GF-D8 (cell line): ENCODE measurements at regions not wholly inside any gene's neighbourhood (a gene's known extent, or its start where the extent isn't known, plus 50 kb on each side); places are given as distances from the start of the nearest gene placed in this dataset.

Experiments
- DNase-seq: peaks from one replicate; lab custom pipeline; 2025; lab: John Stamatoyannopoulos, UW

DNA sequence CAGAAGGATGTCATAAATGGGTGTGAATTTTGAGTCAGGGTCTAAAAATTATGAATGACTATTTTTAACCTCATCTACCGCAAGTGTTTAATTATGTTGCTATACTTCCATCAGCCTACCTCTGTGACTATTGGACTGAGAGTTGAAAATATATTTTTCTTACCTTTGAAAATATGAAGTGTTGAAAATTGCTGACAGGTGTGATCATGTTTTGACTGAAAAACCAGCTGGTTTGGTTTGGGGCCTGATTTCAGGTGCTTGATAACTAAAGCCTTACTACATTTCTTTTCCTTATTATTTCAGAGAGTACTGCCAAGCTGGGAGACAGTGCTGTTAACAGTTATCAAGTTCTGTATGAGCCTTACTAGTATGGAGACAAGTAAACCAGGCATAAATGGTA lies 107.2 kb upstream of the DUSP10 start:
- DNase-seq: no peak

DNA sequence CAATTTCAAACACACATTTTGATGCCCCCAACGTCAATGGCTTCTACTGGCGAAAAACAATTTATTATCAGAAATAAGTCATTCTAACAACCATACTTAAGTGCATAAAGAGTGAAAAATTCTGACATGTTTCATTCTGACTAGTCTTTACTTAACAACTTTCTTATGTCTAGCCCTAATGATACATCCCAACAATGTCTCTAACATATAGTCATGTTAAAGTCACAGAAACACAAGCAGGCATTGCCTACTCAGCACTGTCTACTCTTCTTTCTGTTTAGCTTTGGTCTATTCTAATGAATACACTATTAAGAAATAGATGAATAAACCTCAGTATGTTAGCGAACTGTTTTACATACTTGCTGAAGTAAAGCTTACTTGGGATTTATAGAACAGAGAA lies 105.8 kb upstream of the DUSP10 start:
- DNase-seq: no peak

DNA sequence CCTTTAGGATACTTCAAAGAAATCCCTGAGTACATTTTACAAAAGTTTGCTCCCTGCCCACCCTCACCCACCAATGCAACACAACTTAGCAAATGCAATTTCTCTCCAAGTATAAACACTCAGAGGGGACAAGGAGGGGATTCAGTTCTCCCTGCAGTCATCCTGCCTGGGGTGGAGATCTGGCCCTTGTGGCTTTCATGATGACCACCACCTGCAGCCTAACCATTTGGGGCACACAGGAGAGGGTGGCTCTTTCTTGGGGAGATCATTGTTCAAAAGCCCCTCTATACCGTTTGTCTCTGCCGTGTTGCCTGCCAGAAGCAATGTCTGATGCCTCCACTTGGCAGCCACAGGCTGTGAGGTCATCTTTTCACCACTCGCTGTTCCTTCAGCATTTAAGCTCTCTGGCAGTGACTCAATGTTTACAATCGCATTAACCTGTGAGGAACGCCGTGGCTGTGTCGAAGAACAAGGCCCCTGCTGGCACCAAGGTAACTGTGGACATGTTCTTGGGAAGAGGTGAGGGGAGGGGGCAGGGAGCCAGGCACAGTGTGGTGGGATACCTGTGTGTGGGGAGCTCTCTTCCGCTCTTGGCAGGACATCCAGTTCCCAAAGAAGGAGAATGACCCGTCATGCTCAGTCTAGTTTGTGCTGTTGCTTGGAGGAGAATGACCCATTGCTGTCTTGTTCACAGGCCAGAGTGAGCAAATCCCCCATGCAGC lies 103.9 kb upstream of the DUSP10 start:
- no peak for DNase-seq

DNA sequence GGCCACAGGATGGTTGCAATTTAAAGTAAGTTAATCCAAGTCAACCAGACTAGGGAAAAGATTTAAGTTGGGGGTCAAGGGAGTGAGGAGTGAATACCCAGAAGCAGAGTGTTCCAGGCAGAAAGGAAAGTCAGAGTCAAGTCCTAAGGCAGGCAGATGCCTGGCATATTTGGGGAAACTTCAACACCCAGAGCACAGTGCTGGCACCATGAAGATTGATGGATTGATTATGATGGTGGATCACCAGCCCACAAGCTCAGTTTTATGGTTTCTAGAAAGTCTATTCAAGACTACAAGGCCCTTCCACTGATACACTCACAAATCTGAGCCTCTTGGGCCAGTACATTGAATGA lies 100.1 kb upstream of the DUSP10 start:
- DNase-seq: no peak

DNA sequence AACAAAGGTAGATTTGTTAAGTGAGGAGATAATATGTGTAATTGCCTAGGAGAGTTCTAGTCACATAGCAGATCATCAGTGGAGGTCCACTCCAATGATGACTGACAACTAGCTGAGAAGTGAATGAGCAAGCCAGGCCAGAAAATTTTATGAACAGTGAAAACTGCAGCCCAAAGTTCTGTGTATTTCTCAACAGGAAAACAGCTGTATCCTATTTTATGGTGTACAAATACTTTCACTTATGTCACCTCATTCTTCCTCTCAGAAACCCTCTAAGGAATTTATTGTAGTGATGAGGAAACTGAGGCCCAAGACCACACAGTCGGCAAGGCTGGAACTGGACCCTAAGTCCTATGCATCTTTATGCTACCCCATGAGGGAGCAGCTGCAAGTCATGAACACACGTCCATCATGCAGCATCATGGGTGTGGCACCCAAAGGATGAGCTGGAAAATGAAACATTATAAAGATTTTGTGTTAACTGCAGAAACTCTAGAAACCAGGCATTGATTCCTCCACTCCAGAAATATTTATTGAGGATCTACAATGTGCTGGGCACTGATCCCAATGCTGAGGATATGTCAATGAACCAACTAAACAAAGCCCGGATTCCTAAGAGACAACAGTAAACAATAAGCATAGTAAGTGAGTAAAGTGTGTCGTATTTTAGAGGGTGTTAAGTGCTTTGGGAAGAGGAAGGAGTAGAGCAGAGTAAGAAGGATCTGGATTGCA lies 99.5 kb upstream of the DUSP10 start:
- peak; percentile 54 for DNase-seq

DNA sequence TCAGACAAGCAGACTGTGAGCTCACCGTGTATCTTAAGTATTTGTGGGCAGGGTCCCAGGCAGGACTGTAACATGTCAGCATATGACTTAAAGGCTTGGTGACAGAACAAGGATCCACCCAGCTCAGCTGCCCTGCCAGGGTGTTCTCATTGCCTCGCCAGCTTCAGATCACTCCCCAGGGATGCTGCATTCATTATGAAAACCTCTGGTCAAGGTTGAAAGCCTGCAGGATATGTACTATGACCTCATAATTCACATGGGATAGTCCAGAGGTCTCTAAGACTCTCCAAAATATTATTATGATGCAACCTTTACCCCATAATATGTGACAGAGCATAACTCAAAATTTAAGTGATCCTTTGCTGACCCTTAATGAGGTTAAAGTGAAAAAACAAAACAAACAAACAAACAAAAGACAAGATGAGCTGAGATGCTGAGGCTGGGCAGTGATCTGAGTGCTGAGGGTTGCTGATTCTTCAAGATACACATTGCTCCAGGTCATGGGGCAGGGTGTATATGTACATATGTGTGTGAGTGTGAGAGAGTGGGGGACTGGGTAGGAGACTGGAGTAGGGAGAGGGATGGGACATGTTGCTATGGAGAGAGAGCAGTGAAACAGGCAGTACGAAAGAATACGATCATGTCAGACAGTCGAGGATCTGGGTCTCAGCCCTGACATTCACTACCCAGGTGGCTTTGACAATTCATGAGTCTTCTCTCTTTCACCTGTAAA lies 98.8 kb upstream of the DUSP10 start:
- no peak for DNase-seq

DNA sequence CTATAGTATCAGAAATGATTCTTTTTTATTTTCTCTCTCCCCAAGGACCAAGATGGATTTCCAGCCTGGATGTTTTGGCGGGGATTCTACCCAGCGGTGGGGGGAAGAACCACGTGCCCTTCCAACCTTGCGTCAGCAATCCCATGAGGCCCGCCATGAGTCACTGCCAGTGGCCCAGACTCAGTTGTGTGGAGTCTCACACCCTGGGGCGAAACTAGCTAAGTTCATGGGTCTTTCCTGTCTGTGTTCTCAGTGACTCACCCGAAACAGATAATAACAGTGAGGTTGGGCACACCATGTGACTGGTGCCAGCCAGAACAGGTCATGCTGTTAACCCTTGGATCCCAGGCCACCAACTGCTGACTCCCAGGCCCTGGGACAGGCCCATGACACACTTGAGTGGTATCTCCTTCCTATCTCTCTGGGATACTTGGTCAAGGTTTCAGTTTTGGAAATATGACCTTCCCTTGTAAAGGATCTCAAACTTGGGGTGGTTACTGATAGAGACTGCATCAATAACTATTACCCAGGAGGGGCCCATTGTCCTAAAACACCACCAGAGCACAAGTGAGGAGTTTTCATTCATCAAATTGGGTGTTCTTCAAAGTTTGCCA lies 98.0 kb upstream of the DUSP10 start:
- DNase-seq: no peak

DNA sequence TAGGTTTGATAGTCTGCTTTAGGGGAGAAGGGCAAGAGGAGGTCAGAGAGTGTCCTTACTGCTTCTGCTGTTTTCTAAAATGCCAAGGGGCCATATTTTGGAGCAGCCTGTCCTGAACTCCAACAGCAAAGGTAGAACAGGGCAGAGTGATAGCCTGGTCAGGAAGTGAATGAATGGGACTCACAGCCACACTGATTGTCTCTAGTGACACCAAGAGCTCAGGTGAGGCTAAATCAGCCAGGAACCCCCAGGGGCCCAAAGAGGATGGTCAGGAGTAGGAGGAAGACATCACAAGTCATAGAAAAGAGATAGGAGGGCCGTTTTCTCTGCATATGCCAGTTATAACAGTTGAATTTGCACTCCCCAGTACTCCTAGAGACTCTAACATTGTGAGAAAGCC lies 97.4 kb upstream of the DUSP10 start:
- no peak for DNase-seq

DNA sequence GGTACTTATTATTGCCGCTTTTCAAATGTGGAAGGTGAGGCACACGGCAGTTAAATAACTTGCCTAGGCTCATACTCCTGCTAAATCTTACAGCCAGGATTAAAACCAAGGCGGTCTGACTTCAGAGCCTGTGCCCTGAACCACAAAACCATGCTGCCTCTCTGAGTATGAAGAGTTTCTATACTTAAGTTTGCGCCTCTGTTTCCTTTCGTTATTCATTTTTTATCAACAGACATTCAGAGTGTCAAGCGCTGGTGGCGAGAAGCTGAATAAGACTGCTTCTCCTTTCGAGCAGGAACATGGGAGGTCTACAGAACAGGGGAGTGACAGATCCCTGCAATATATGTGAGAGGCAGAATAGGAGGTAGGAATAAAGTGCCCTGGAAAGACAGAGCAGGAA lies 96.0 kb upstream of the DUSP10 start:
- DNase-seq: no peak

DNA sequence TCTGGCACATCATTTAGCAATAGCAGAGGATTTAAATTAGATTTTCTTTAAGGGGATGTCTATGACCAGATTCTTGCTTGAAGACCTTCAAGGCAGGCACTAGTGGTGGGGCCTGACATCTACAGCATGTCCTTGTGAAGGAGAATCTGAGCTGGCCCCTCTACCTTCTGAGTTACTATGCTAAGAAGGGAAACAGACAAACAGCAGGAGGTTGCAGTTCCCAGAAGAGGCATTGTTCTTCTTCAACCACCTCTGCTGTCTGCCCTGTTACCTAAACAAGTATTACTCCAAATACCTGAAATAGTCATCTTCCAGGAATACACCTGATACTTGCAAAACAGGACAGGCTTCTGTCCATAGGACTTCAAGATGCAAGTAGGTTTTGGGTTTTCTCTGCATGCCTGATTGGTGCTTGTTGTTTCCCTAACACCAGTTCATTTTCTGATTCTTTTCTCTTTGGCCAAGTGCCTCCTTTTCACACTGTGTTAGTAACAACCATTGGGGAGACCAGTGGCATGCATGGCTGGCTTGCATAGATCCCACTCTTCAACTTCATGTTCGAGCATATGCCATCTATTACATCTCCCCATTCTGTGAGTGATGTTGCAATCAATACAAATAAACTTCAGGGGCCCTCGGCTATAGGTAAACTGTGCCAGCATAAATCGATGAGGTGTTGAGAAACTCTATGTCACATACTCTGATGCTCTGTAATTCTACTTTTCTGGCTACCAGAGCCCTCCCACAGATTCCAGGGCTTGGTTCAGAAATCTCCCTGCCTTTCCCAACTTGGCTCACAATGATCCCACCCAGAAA lies 93.0 kb upstream of the DUSP10 start:
- no peak for DNase-seq

DNA sequence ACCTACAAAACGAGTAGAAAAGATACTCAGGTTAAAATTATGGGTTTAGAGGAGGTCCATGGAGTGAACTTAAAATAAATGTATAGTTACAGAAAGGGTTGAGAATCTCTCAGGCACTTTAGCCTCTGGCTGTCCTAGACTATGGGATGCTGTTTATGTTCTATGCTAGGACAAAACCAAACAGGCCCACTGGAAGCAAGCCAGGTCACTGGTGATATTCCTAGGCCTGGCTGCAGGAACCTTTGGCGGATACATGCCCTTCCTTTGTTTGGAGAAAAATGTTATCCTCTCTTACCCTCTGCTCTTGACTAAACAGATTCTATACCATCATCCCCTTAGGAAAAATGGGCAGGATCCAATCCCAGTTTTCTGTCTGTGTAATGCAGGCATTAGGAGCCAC lies 90.7 kb upstream of the DUSP10 start:
- no peak for DNase-seq

DNA sequence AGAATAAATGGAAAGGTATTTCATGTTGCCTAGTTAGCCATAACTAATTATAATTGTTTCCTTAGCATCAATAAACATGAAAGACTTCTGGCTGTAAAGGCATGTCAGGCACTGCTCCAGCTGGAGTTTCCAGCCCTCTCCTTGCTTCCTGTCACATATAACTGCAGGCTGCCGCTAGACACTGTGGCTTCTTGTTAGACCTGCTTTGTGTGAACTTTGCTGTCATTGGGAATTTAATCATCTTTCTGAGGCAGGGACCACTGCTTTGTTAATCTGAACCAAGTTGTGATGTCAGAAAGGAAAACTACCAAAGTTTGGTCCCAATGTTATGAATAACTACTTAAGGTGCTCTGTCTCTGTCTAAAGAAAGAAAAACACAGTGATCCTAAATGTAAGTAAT lies 90.3 kb upstream of the DUSP10 start:
- DNase-seq: no peak

DNA sequence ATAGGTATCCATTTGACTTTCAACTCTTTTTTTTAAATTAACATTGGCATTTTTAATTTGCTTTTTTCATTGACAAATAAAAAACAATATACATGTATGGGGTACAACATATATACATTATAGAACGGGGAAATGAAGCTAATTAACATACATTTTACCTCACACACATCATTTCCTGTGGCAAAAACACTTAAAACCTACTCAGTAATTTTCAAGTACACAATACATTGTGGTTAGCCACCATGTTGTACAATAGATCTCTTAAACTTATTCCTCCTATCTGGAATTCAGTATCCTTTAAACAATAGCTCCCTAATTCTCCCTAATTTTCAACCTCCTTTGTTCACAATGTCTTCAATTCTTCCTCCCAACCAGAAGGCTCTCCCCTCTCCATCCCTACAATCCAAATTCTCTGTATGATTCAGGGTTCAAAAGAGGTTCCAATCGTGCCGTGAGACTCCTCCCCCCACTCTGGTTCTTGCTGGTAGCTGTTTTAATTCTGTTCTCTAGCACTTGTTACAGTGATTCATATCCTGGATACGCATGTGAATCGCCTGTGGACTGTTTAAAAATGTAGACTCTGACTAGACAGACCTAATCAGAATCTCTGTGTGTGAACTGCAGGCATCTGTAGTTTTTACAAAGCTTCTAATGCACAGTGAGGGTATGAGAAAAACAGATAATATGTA lies 87.6 kb upstream of the DUSP10 start:
- no peak for DNase-seq

DNA sequence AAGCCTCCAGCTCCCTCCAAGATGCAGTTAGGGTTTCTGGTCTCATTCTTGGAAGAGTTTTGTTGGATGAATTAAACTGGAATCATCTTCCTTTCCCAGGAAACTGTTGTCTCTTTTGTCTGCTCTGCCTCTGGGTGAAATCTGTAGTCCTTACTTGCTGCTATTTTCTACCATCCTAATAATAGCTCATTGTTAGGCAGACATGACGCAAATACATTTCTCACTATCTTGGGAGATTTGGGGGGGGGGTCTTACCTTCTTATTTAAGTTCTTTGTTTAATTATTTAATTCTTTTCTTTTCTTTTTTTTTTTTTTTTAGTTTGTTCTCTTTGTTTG lies 85.4 kb upstream of the DUSP10 start:
- DNase-seq: no peak

DNA sequence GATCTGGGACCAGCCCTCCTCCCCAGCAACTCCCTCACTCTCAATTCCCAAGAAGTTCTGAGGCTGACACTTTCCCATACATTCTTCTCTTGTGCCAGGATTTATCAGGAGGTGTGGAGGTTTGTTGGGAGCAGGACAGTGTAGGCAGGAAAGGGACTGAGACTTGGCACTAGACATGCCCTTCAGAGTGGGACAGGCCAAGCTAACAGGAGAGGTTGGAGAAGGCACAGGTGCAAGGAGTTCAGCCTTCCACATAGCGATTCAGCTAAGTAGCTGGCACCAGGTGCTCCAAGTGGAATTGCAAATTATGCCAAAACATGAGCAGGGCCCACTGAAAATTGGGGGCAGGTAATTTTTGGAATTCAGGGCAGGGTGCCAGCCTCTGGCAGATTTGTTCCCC lies 83.0 kb upstream of the DUSP10 start:
- no peak for DNase-seq

DNA sequence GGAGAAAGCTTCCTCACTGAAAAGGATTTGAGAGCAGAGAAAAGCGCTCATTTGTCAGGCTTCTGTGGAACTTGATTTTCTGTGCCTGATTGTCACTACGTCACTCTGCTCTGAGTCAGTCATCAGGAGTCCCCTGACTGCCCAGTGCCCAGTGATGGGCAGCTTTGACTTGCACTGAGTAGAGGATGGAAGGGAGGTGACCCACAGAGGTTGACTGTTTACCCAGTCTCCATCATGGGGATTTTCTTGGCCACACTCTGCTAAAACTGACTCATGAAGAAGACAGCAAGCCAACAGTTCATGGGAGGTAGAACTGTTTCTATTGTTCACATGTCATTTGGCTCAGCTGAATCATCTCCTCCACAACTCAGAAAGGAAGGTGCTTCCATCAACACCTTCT lies 82.1 kb upstream of the DUSP10 start:
- no peak for DNase-seq

DNA sequence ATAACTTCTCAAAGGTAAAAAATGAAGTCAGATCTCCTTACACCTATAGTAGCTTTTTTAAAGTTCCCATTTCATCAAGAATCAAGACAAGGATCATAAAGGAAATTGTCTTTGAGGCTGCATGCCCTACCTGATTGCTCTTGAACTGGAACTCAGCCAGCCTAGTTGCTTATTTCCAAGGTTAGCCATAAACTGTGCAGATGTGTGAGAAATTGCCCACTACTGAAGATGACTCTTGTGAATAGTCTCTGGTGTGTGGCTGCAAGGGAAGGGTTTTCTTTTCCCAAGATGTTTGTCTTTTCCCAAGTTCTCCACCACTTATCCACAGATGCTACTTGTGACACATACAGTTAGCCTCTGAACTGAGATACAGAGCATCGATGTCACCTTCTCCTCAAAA lies 81.7 kb upstream of the DUSP10 start:
- DNase-seq: no peak

DNA sequence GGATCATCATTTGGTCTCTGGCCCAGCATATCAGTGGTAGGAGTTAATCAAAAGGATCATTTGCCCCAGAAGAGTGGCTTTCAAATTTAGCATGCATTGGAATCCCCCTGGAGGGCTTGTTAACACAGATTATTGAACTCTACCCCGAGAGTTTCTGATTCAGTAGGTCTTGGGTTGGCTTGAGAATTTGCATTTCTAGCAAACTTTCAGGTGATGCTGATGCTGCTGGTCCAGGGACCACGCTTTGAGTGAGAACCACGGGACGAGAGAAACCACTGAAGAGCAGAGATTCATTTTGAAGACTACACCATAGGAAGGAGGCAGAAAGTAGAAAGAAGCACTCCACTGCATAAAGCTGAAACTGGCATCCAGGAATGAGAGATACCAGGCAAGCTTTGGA lies 81.3 kb upstream of the DUSP10 start:
- no peak for DNase-seq

DNA sequence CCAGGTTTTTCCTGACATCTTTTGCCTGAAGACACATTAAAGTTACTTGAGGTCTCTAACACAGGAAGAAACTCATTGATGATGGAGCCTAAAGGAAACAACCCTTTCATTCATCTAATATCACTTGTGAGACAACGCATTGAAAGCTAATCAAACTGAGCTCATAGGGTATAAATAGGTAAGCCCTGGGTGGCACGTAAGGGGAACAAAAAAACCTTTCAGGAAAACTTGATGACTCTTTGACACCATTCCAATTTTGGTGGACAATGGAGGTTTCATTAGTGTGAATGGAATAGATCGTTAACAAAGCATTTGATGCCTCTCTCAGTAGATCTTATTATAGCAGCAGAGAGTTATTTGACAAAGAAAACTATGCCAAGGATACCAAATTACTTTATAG lies 80.7 kb upstream of the DUSP10 start:
- no peak for DNase-seq

DNA sequence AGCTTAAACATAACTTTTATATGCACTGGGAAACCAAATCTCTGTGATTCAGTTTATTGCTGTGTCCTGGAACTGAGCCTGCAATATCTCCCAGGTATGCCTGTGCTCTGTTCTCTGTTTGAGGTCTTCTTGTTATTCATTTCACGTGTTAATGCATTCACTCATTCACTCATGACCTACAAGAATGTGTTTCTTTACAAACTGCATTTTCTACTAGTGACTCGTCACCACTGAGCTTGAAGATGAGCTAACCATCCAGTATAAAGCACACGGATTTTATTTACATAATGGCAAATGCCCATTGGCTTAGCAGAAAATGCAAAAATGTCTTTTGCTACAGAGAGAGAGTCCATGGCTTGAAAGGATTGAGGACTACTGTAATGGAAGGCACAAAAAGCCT lies 75.0 kb upstream of the DUSP10 start:
- DNase-seq: no peak

DNA sequence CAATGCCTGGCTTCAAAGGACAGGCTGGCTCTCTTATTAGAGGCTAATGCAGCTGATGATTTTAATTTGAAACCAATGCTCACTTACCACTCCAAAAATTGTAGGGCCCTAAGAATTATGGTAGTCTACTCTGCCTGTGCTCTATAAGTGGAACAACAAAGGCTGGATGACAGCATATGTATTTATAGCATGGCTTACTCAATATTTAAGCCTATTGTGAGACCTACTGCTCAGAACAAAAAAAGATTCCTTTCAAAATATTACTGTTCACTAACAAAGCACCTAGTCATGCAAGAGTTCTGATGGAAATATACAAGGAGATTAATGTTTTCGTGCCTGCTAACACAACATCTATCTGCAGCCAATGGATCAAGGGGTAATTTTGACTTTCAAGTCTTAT lies 73.8 kb upstream of the DUSP10 start:
- DNase-seq: no peak

DNA sequence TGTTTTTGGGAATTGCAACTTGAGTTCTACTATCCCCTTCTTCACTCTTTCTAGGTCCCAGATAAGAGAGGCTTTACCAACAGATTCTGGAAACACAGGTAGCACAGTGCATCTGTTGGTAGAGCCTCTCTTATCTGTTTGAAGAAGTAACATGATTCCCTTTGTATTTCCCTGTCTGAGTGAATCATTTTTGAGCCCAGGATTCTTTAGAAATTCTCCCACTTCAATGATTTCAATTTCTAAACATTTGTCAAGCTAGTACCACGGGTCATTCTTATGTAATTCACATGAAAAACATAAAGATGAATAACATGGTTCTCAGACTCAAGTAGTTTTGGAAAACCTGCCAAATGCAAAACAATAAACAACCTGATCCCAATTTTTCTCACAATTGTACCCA lies 72.0 kb upstream of the DUSP10 start:
- DNase-seq: no peak
